ENCODE measurements at regions not wholly inside any gene's neighbourhood (a gene's known extent, or its start where the extent isn't known, plus 50 kb on each side); places are given as distances from the start of the nearest gene placed in this dataset.

- TF ChIP-seq SUZ12 (IDR thresholded peaks at IDR 0.05; ENCODE audit: extremely low read depth, insufficient read depth, insufficient read length) (no peak), ZNF274 (IDR thresholded peaks at IDR 0.05; ENCODE audit: low read depth, low read length) (no peak)
Measured at GRCh38 chr2:234797566-234798250, 154.1 kb upstream of the SH3BP4 start.

Data from NT2/D1 (cell line).